SK-N-DZ (cell line): ENCODE measurements at regions not wholly inside any gene's neighbourhood (a gene's known extent, or its start where the extent isn't known, plus 50 kb on each side); places are given as distances from the start of the nearest gene placed in this dataset.
A peak's percentile ranks its signal among the peaks of the same experiment; 100 is the strongest.

Experiments
- DNase-seq: peaks from one replicate; pipeline ENCODE4 v3.0.0-alpha.2; 2015; ENCODE audit warnings: low spot score

DNA sequence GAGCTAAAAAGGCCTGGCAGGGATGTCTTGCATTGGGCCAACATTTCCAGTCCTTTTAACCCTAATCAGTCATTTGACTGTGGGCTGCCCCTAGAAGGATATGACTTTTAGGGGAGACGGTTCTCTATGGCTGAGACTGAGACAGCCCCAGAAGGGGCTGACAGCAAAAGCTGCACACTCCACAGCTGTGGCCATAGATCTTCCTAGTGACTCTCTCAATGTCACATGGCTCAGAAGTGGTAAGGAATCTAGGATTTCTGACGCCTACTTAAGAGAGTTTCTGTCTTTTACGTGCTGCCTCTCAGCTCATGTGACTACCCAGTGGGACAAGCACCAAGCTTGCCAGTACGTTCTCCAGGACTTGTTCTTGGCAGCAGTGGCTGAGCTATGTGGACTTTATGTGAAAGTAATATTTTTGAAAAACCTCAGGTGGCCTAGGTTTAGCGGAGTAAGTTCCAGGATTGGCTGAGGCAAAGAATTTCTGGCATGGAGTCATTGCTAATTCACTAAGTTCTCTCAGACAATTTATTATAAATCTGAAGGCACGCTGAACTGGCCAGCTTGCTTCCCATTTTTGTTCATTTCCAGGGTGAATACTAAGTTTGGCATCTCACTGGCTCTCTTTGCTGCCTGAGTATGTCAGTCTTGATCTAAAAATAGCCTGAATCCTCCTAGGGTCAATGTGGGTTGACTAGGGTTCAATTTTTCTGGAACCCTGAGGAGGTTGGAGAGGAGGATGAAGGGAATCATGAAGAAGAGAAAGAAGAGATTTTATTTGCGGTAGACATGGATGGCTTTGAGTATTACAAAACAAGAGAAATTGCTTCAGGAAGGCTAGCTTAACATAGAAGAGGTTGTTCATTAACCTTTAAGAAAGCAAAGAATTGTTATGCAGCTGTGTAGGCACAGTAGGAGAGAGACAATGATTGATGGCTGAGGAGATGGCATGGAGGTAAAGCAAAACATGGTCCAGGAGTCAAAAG, 271.8 kb downstream of the AEBP2 start:
- DNase-seq, result no peak

- no peak for DNase-seq
These were observed 272.7 kb downstream of the AEBP2 start for GRCh38 chr12:19712041-19712440.

- no peak for DNase-seq
These were observed 279.1 kb downstream of the AEBP2 start for GRCh38 chr12:19718401-19718800.

DNA sequence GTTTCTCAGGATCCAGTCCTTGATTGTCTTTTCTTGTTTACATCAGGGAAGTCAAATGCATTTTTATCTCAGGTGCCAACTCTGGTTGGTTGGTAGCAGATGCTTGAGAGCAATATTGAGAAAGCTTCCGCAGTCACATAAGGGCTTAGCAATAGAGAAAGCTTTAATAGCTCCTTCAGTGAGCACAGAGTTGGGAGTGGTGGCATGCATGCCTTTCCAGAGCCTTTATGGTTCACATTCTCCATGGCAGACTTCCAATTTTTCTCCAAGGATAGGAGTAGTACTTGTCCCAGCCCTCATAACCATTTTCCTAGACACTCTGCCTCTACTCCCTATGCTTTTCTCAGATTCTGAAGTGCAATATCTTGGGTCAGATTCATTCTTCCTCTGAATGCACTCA, 280.4 kb downstream of the AEBP2 start:
- no peak for DNase-seq

GRCh38 chr12:19726122-19726521, 286.8 kb downstream of the AEBP2 start:
- no peak for DNase-seq

DNA sequence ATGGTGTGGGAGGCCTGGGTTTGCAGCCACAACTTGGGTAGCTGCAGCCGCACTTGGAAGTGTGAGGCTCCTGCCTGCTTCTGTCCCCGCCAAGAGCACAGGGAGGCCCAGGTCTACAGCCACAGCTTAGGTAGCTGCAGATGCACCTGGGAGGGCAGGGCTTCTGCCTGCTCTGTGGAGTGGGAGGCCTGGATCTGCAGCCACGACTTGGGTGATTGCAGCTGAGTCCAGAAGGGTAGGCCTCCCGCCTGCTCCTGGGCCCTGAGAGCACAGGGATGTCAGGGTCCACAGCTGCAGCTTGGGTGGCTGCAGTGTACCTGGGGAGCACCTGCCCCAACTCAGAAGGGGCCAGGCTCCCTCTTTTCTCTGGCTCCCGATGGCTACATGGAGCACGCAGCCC, 287.3 kb downstream of the AEBP2 start:
- no peak for DNase-seq

- DNase-seq, result no peak
These were observed 297.7 kb downstream of the AEBP2 start for GRCh38 chr12:19737019-19737418.

DNA sequence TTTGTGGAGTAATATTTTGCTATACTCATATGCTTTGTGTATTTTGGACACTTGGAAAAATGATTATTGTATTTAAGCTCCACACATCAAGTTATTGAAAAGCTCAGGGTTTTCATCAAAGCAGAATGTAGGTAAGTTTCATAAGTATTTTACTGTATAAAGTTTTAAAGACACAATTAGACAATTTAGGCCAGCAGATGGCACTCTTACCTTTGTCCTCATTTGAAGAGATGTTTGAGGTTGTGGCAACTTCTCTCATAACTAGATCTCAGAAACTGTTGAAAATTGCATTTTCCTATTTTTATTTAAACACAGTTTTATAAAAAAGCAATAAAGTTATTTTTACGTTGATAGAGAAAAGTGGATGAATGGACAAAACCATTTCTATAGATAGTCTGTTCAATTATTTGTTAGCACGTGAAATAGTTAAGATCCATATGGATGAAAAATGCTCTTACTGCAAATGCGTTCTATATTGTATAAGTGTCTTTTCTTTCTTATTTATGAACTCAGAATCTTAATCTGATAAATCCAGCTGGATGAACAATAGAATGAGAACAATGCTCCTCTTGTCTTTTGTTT, 300.0 kb downstream of the AEBP2 start:
- peak; percentile 67 for DNase-seq

- DNase-seq, result no peak
These were observed 301.3 kb downstream of the AEBP2 start for GRCh38 chr12:19740472-19741131.

DNA sequence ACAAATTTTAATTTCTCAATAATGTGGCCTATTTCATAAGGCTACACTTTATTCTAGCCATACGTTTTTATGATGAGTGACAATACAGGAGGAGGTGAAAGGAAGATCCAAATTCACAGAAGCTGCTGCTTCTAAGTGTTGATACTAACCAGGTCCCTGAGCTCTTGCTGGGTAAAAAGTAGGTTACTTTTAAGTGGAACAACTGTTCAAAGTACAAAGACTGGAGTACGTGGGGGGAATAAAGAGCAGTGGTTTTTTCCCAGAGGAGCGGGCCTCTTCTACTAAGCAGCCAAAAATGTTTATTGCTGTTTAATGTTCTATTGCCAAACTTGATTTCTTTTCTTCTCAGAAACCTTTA, 301.8 kb downstream of the AEBP2 start:
- no peak for DNase-seq

DNA sequence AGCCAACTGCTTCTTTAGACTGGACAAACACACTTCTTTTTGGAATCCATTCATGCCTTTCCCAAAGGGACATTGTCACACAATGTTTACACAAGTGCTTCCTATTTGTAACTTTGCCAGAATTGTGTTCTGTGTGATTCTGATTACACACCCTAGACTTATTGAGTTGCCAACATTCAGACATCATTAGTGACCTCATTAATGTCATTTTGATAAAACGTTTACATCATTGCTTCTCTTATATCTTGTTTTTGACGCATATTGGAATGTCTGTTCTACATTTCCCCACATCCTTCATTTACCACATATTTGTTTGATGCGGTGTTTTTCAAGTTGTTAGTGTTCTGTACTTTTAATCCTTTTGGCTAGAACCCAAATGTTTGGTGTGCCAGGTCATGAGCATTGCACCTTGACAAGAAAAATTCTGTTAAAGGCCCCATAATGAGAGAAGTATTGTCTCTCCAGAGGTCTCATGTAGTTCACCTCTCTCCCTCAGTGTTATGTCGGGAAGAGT, 305.5 kb downstream of the AEBP2 start:
- no peak for DNase-seq

DNA sequence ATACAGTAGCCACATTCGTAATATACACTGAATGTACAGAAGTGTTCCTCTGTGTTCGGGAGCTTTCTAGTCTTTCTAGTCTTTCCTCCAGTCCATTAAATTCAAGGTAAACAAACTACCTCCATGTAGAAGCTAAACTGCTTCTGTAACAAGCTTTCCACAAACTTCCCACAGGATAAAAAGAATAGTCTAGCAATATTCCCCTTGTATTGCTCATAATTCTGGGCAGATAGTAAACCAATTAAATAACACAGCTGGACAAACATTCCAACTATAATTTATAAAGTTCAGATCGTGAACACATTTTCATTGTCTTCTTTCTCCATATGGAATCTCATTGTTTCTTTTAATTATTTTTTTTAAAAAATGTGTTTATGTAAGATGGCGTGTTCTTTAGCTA, 307.2 kb downstream of the AEBP2 start:
- DNase-seq, result no peak

GRCh38 chr12:19749906-19750574, 310.7 kb downstream of the AEBP2 start:
- no peak for DNase-seq

- DNase-seq, result no peak
These were observed 311.8 kb downstream of the AEBP2 start for GRCh38 chr12:19751078-19751477.

GRCh38 chr12:19752712-19753111, 313.4 kb downstream of the AEBP2 start:
- no peak for DNase-seq

GRCh38 chr12:19755136-19755535, 315.8 kb downstream of the AEBP2 start:
- DNase-seq, result no peak

DNA sequence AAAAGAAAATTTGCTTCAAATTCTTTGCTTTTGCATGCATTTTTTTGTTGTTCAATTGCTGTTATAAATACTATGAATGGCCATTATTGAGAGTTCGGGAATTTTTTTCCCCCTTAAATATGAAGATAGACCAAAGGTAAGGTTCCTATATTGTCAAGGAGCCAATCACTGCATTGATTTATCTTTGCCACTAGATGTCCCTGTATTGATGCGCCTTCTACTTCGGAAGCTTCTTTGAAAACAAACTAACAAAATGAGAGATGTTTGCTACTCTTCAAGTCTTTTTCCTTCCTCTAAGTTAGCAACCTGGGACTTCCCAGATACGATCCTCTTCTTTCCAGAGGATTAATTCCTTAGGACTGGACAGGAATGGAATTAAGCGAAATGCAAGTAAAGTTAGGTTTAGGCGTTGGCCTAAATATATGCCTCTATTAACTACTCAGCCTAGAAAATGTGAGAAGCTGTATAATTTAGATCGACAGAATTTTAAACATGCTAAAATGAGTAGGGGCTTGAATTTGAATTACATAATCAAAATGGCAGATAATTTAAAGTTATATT, 318.1 kb downstream of the AEBP2 start:
- peak; percentile 50 for DNase-seq

DNA sequence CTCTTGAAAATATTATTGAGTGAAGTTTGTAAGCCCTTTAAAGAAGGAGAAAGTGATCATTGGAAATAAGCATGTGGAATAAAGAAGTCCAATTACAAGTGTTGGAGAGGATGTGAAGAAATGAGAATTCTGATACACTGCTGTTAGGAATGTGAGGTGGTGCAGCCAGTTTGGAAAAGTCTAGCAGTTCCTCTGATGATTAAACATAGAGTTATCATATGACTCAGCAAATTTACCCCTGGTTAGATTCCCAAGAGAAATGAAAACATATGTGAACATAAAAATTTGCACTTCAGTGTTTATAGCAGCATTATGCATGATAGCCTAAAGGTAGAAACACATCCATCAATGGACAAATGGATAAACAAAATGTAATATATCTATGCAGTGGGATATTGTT, 319.9 kb downstream of the AEBP2 start:
- no peak for DNase-seq

DNA sequence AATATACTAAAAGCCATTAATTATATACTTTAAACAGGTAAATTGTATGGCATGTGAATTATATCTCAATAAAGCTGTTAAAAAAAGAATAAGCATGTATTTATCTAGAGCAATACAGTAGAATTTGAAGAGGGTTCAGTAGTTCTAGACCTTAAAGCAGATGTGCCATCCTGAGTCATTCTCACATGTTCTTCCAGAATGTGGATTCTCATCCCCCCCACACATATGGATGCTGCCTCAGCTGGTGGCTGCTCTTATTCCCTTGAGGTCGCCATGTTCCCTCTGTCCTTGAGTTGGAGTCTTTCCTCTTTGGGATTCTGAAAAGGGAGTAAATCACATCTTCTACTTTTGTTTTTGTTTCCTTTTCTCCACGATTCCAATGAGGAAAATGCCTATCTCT, 321.3 kb downstream of the AEBP2 start:
- DNase-seq, result no peak

DNA sequence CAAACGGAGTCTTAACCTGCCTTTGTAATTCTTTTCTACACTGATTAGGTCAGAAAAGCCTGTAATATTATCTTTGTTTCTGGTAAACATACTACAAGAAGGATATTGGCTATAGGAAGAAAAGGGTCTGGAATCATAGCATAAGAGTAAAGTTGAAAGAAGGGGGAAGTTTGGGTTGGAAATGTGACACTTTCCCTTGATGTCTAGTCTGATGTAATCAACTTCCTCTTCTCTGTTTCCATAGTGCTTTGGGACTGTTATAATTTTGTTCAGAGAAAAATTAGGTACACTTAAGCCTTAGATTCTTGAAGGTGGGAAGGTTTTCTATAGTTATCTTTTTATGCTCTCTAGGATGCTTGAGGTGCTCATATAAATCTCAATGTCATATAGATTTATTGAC, 322.2 kb downstream of the AEBP2 start:
- DNase-seq, result no peak

DNA sequence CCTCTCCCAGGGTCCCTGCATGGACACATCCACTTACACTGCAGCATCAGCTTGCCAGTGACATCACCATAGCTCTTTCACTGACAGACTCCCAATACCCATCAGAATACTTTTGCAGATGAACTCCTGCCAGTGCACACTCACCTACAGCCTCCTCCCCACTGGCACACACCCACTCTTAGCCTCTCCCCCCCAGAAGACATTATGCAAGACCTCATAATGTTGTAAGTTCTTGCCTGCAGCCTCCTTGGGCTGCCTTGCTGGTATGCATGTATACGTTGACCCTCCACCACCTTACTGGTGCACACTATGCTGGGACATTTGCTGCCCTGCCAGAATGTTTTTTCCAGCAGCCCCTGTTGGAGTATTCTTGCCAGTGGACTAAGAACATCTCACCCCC, 324.2 kb downstream of the AEBP2 start:
- no peak for DNase-seq

GRCh38 chr12:19764408-19764807, 325.1 kb downstream of the AEBP2 start:
- DNase-seq, result no peak
